IMR-90 (cell line): ENCODE measurements at regions not wholly inside any gene's neighbourhood (a gene's known extent, or its start where the extent isn't known, plus 50 kb on each side); places are given as distances from the start of the nearest gene placed in this dataset.

ENCODE experiments used
- ATAC-seq: fragments of 200-7000 bp; cut with Tn5 transposase; 2 replicates; pipeline ENCODE4 v1.9.1; 2020; ENCODE audit warnings: low read depth, mild to moderate bottlenecking, moderate library complexity
- BruUV-seq: library from RNA; stranded (reverse); fragments of 400-500 nt; replicated peaks from 2 replicates; lab custom pipeline; 2021; lab: Mats Ljungman, UMichigan
- CTCF ChIA-PET: fragments of 300-600 bp; formaldehyde crosslinking; extraction: SDS; loops from one replicate; lab custom pipeline; 2021; ENCODE audit warnings: antibody characterized with exemption; lab: Yijun Ruan, JAX
- POLR2A ChIA-PET: fragments of 300-600 bp; sonication (Branson Sonifier 250); formaldehyde crosslinking; loops from one replicate; lab custom pipeline; 2022; ENCODE audit warnings: antibody characterized with exemption; ENCODE audit not compliant: unreplicated experiment; lab: Charles Lee
- DNase-seq: peaks from one replicate; pipeline ENCODE4 v3.0.0; 2013
- H2AFZ ChIP-seq: replicated peaks from 2 replicates; pipeline ENCODE3; 2013; ENCODE audit warnings: low read length, mild to moderate bottlenecking; ENCODE audit not compliant: poor library complexity
- H2AK5ac ChIP-seq: 2 replicates; pipeline ENCODE4 v1.6.1; 2013; ENCODE audit warnings: low read depth, low read length, inconsistent platforms
- H2AK9ac ChIP-seq: replicated peaks from 2 replicates; pipeline ENCODE3; 2013; ENCODE audit warnings: mild to moderate bottlenecking, low read depth, low read length, moderate library complexity; ENCODE audit not compliant: poor library complexity
- H2BK120ac ChIP-seq: 2 replicates; pipeline ENCODE4 v1.6.1; 2013; ENCODE audit warnings: low read depth, low read length, inconsistent platforms
- H2BK15ac ChIP-seq: 3 replicates; pipeline ENCODE4 v1.6.1; 2013; ENCODE audit warnings: low read depth, low read length, inconsistent platforms
- H2BK20ac ChIP-seq: 2 replicates; pipeline ENCODE4 v1.6.1; 2013; ENCODE audit warnings: low read depth, mild to moderate bottlenecking, inconsistent platforms, low read length, moderate library complexity
- H2BK5ac ChIP-seq: 2 replicates; pipeline ENCODE4 v1.6.1; 2013; ENCODE audit warnings: mild to moderate bottlenecking, low read depth, low read length, inconsistent platforms; ENCODE audit not compliant: poor library complexity, severe bottlenecking
- H3K14ac ChIP-seq: replicated peaks from 2 replicates; pipeline ENCODE4 v1.6.1; 2013; ENCODE audit warnings: low read depth, low read length, inconsistent platforms
- H3K18ac ChIP-seq: 2 replicates; pipeline ENCODE4 v1.6.1; 2013; ENCODE audit warnings: low read depth, low read length, control low read depth
- H3K23ac ChIP-seq: 2 replicates; pipeline ENCODE4 v1.6.1; 2013; ENCODE audit warnings: low read depth, low read length, inconsistent platforms
- H3K27ac ChIP-seq: 2 replicates; pipeline ENCODE4 v1.5.1; 2013; ENCODE audit warnings: mild to moderate bottlenecking, control low read depth, low read length; ENCODE audit not compliant: insufficient read depth
- H3K27me3 ChIP-seq: 2 replicates; pipeline ENCODE4 v1.6.1; 2013; ENCODE audit warnings: low read length; ENCODE audit not compliant: control insufficient read depth, insufficient read depth
- H3K36me3 ChIP-seq: 2 replicates; pipeline ENCODE4 v1.6.1; 2013; ENCODE audit warnings: low read length, mixed read lengths; ENCODE audit not compliant: control insufficient read depth, insufficient read depth
- H3K4ac ChIP-seq: 2 replicates; pipeline ENCODE4 v1.6.1; 2013; ENCODE audit warnings: low read depth, low read length, inconsistent platforms
- H3K4me1 ChIP-seq: 2 replicates; pipeline ENCODE4 v1.6.1; 2013; ENCODE audit warnings: low read length, mixed read lengths; ENCODE audit not compliant: control insufficient read depth, insufficient read depth
- H3K4me2 ChIP-seq: 2 replicates; pipeline ENCODE4 v1.6.1; 2013; ENCODE audit warnings: low read depth, mild to moderate bottlenecking, control low read depth, low read length, moderate library complexity
- H3K4me3 ChIP-seq: 2 replicates; pipeline ENCODE4 v1.5.1; 2013; ENCODE audit warnings: low read depth, mild to moderate bottlenecking, control low read depth, low read length, moderate library complexity; ENCODE audit not compliant: insufficient read depth
- H3K56ac ChIP-seq: 2 replicates; pipeline ENCODE4 v1.6.1; 2013; ENCODE audit warnings: low read length, inconsistent platforms; ENCODE audit not compliant: insufficient read depth; ENCODE audit errors: extremely low read depth
- H3K79me1 ChIP-seq, 2 experiments: 2 replicates each; pipeline ENCODE4 v1.6.1; 2013; ENCODE audit warnings: low read length in 2 of 2, inconsistent platforms in 1 of 2, low read depth in 1 of 2
- H3K9ac ChIP-seq: 2 replicates; pipeline ENCODE4 v1.6.1; 2013; ENCODE audit warnings: low read depth, low read length, control low read depth
- H3K9me1 ChIP-seq: 2 replicates; pipeline ENCODE4 v1.6.1; 2013; ENCODE audit warnings: low read length, inconsistent platforms; ENCODE audit not compliant: insufficient read depth
- H3K9me3 ChIP-seq: 2 replicates; pipeline ENCODE4 v1.6.1; 2013; ENCODE audit warnings: low read length; ENCODE audit not compliant: control insufficient read depth, insufficient read depth
- H4K20me1 ChIP-seq: 2 replicates; pipeline ENCODE4 v1.6.1; 2013; ENCODE audit warnings: low read length, inconsistent platforms; ENCODE audit not compliant: insufficient read depth
- H4K5ac ChIP-seq: 2 replicates; pipeline ENCODE4 v1.6.1; 2013; ENCODE audit warnings: mild to moderate bottlenecking, low read depth, low read length, control low read depth
- H4K8ac ChIP-seq, 2 experiments: 2 replicates each; pipeline ENCODE4 v1.6.1; 2013; ENCODE audit warnings: low read depth in 2 of 2, low read length in 2 of 2, control low read depth in 1 of 2, inconsistent platforms in 1 of 2
- H4K91ac ChIP-seq: 2 replicates; pipeline ENCODE4 v1.6.1; 2013; ENCODE audit warnings: low read depth, low read length, inconsistent platforms; ENCODE audit not compliant: insufficient read depth
- MAFK ChIP-seq: IDR thresholded peaks from 2 replicates; pipeline ENCODE4 v1.6.1; 2012; ENCODE audit warnings: low read depth, low read length, improper control_type of control experiment
- MAZ ChIP-seq: IDR thresholded peaks from 2 replicates; pipeline ENCODE4 v1.6.1; 2012; ENCODE audit warnings: low read depth, mild to moderate bottlenecking, low read length, improper control_type of control experiment, moderate library complexity, borderline replicate concordance
- WGBS, 2 experiments: methylation state at CpG; one replicate each; pipeline versions ENCODE4 v1.1.5 to v1.1.7; 2013; ENCODE audit warnings: missing lambda C conversion rate in 2 of 2; ENCODE audit not compliant: insufficient read length in 1 of 2; ENCODE audit errors: extremely low coverage in 2 of 2; 5-methylcytosine and 5-hydroxymethylcytosine counted together
- dilution Hi-C: fragments of 300-500 bp; cut with HindIII; formaldehyde crosslinking; loops from one replicate; pipeline ENCODE4 v1.14.3; 2018; ENCODE audit warnings: low sequenced_read_pairs; ENCODE audit not compliant: unreplicated experiment
- in situ Hi-C: fragments of 300-500 bp; cut with MboI; formaldehyde crosslinking; loops from 3 replicates; pipeline ENCODE4 v1.14.3; 2019; ENCODE audit warnings: low sequenced_read_pairs, inconsistent platforms, mixed read lengths
- intact Hi-C: fragments of 100-400 bp; cut with micrococcal nuclease; formaldehyde crosslinking; loops from 2 replicates; pipeline ENCODE4 v1.10.0; 2022

DNA sequence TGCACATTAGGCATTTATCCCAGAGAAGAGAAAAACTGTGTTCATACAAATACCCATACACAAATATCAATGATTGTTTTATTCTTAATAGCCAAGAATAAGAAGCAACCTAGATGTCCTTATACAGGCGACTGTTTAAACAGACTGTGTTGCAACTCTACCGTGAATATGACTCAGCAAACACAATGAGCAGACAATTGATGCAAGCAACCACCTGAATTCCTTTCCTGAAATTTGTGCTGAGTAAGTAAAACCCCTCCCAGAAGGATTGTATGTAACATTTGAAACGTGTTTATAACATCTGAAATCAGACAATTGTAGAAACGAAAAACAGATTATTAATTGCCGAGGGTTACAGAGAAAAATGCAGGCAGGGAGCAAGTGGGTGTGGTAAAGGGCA is 621.9 kb upstream of the SOX11 start:
- Histone ChIP-seq H2BK15ac (no peak overlapping the region), H3K18ac (no peak overlapping the region), H2AK5ac (no peak overlapping the region), H3K4me2 (no peak overlapping the region), H3K27me3 (no peaks in the 10 kb centered on the region), H3K14ac (no peak overlapping the region), H3K4me1 (no peaks in the 10 kb centered on the region), H3K9me3 (peaks cover 18% of the 10 kb centered on the region), H3K9me1 (no peaks in the 10 kb centered on the region), H3K9ac (no peak overlapping the region), H4K5ac (no peak overlapping the region), H3K56ac (no peak overlapping the region), H3K23ac (no peak overlapping the region), H4K91ac (no peak overlapping the region), H4K20me1 (no peaks in the 10 kb centered on the region), H3K4ac (no peak overlapping the region), H3K36me3 (no peaks in the 10 kb centered on the region), H2AK9ac (no peak overlapping the region), H4K8ac (no peak overlapping the region), H3K27ac (no peak overlapping the region), H2BK20ac (no peak overlapping the region), H2BK5ac (no peak overlapping the region), H2BK120ac (no peak overlapping the region), H3K4me3 (no peak overlapping the region), H2AFZ (no peak overlapping the region), H3K79me1 (no peaks in the 10 kb centered on the region)
- dilution Hi-C loops (no loop called here), in situ Hi-C loops (no loop called here), intact Hi-C loops (no loop called here)
- ChIA-PET POLR2A (no interaction called here), CTCF (no interaction called here)
- BruUV-seq = no TSS peak
- DNase-seq = no peak
- no CpG with 5 or more reads among the region's 5 CpGs for WGBS, 2 experiments
- ATAC-seq = no peak
- peak; percentile 57 for TF ChIP-seq MAFK
- TF ChIP-seq MAZ = no peak
